Parathyroid adenoma (tissue), 2 donors: ENCODE measurements at regions not wholly inside any gene's neighbourhood (a gene's known extent, or its start where the extent isn't known, plus 50 kb on each side); places are given as distances from the start of the nearest gene placed in this dataset.

ENCODE experiments used
- H2AFZ ChIP-seq: fragments of 300-600 bp; sonication (generic); one replicate; pipeline ENCODE4 v1.7.0; 2017; ENCODE audit warnings: antibody characterized with exemption, mild to moderate bottlenecking
- H3K27ac ChIP-seq: fragments of 300-600 bp; sonication (generic); one replicate; pipeline ENCODE4 v1.7.0; 2017
- H3K27me3 ChIP-seq: fragments of 300-600 bp; sonication (generic); one replicate; pipeline ENCODE4 v1.7.0; 2017; ENCODE audit warnings: low read length; ENCODE audit not compliant: control insufficient read depth, insufficient read depth
- H3K36me3 ChIP-seq: fragments of 300-600 bp; sonication (generic); one replicate; pipeline ENCODE4 v1.7.0; 2017; ENCODE audit warnings: low read length; ENCODE audit not compliant: control insufficient read depth, insufficient read depth
- H3K4me1 ChIP-seq: fragments of 300-600 bp; sonication (generic); one replicate; pipeline ENCODE4 v1.7.0; 2017; ENCODE audit warnings: control low read depth
- H3K4me2 ChIP-seq: fragments of 300-600 bp; sonication (generic); one replicate; pipeline ENCODE4 v1.7.0; 2017; ENCODE audit warnings: low read length
- H3K4me3 ChIP-seq: fragments of 300-600 bp; sonication (generic); one replicate; pipeline ENCODE4 v1.7.0; 2017; ENCODE audit warnings: low read depth, low read length
- H3K79me2 ChIP-seq: fragments of 300-600 bp; sonication (generic); one replicate; pipeline ENCODE4 v1.7.0; 2017; ENCODE audit warnings: control low read depth
- H3K9ac ChIP-seq: fragments of 300-600 bp; sonication (generic); one replicate; pipeline ENCODE4 v1.7.0; 2017; ENCODE audit warnings: mild to moderate bottlenecking
- H3K9me3 ChIP-seq: fragments of 300-600 bp; sonication (generic); one replicate; pipeline ENCODE4 v1.7.0; 2017; ENCODE audit warnings: low read length; ENCODE audit not compliant: control insufficient read depth
- CTCF ChIP-seq: fragments of 300-600 bp; sonication (generic); IDR thresholded peaks from one replicate; pipeline ENCODE4 v1.7.0; 2017; ENCODE audit warnings: antibody characterized with exemption, mild to moderate bottlenecking
- donor health status: primary hyperparathyroidism.

- H3K9me3 ChIP-seq = no peaks in the 10 kb centered on the region
- no peaks in the 10 kb centered on the region for H3K36me3 ChIP-seq
- no peak overlapping the region for H3K4me2 ChIP-seq
- no peaks in the 10 kb centered on the region for H3K79me2 ChIP-seq
- TF ChIP-seq CTCF = no peak
- no peak overlapping the region for H2AFZ ChIP-seq
- H3K4me3 ChIP-seq = no peak overlapping the region
- H3K4me1 ChIP-seq = no peaks in the 10 kb centered on the region
- no peak overlapping the region for H3K9ac ChIP-seq
- H3K27me3 ChIP-seq = no peaks in the 10 kb centered on the region
- H3K27ac ChIP-seq = no peak overlapping the region
Measured at GRCh38 chr16:65413861-65414260, 292.0 kb upstream of the CDH11 start.

DNA sequence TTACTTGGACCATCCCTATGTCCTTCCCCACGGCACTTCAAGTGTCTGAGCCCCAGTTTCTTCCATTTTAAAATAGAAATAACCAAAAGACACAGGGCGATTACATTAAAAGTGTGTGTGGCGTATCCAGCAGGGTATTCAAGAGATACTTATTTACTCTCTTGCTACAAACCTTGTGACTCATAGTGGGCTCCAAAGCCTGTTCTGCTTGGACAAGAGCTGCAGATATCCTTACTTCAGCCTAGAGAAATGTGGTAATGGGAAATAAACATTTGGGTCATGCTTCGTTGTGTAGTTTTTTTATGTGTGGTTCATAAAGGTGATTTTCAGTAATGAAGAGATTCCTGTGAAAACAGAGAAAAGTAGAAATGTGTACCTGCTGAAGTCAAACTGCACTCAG is 288.9 kb upstream of the CDH11 start:
- no peak overlapping the region for H2AFZ ChIP-seq
- H3K27ac ChIP-seq = no peak overlapping the region
- no peak overlapping the region for H3K4me2 ChIP-seq
- no peaks in the 10 kb centered on the region for H3K36me3 ChIP-seq
- no peaks in the 10 kb centered on the region for H3K9me3 ChIP-seq
- H3K4me1 ChIP-seq = no peaks in the 10 kb centered on the region
- H3K9ac ChIP-seq = no peak overlapping the region
- H3K79me2 ChIP-seq = no peaks in the 10 kb centered on the region
- no peak for TF ChIP-seq CTCF
- no peak overlapping the region for H3K4me3 ChIP-seq
- H3K27me3 ChIP-seq = no peaks in the 10 kb centered on the region

- Histone ChIP-seq H3K9me3 (no peaks in the 10 kb centered on the region), H3K36me3 (no peaks in the 10 kb centered on the region), H3K4me2 (no peak overlapping the region), H3K4me1 (no peaks in the 10 kb centered on the region), H2AFZ (no peak overlapping the region), H3K27me3 (no peaks in the 10 kb centered on the region), H3K79me2 (no peaks in the 10 kb centered on the region), H3K9ac (no peak overlapping the region), H3K27ac (no peak overlapping the region), H3K4me3 (no peak overlapping the region)
- TF ChIP-seq CTCF = no peak
Measured at GRCh38 chr16:65409510-65409909, 287.6 kb upstream of the CDH11 start.

GRCh38 chr16:65406933-65407332 is 285.1 kb upstream of the CDH11 start:
- Histone ChIP-seq H3K9ac (no peak overlapping the region), H3K27ac (no peak overlapping the region), H3K4me1 (no peaks in the 10 kb centered on the region), H3K79me2 (no peaks in the 10 kb centered on the region), H3K27me3 (no peaks in the 10 kb centered on the region), H3K9me3 (no peaks in the 10 kb centered on the region), H3K36me3 (no peaks in the 10 kb centered on the region), H3K4me2 (no peak overlapping the region), H2AFZ (no peak overlapping the region), H3K4me3 (no peak overlapping the region)
- TF ChIP-seq CTCF = no peak

DNA sequence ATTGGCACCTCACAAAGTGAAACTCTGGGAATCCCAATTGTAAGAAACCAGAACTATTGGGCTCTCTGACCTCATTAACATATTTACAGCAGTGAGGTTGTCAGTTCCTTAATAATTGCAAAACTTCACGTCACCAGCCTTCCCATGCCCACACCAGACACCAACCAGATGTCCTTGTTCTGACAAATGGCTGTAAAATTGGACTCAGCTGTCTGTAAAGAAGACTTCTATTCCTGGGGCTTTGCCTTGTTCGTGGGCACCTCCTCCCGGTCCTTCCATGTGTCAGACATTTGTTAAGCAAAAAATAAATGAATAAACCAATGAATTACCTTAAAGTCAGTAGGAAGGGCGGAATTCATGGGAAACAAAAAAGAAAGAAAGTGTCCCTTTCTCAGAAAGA is 284.3 kb upstream of the CDH11 start:
- no peak overlapping the region for H2AFZ ChIP-seq
- no peaks in the 10 kb centered on the region for H3K27me3 ChIP-seq
- H3K4me3 ChIP-seq = no peak overlapping the region
- H3K4me1 ChIP-seq = no peaks in the 10 kb centered on the region
- no peak overlapping the region for H3K9ac ChIP-seq
- no peaks in the 10 kb centered on the region for H3K79me2 ChIP-seq
- H3K36me3 ChIP-seq = no peaks in the 10 kb centered on the region
- no peak for TF ChIP-seq CTCF
- H3K4me2 ChIP-seq = no peak overlapping the region
- no peaks in the 10 kb centered on the region for H3K9me3 ChIP-seq
- no peak overlapping the region for H3K27ac ChIP-seq
